GM23248 (cell line): ENCODE measurements at regions not wholly inside any gene's neighbourhood (a gene's known extent, or its start where the extent isn't known, plus 50 kb on each side); places are given as distances from the start of the nearest gene placed in this dataset.

Experiments used
- EZH2 ChIP-seq: fragments of 200-600 bp; sonication (generic); IDR thresholded peaks from 2 replicates; pipeline ENCODE4 v1.6.1; 2018; ENCODE audit warnings: antibody characterized with exemption, mild to moderate bottlenecking; ENCODE audit not compliant: insufficient read depth, poor library complexity, severe bottlenecking
- EZH2phosphoT487 ChIP-seq: fragments of 200-600 bp; sonication (generic); IDR thresholded peaks from 2 replicates; pipeline ENCODE4 v1.6.1; 2018; ENCODE audit warnings: antibody characterized with exemption, moderate library complexity, mild to moderate bottlenecking, low read depth; ENCODE audit not compliant: insufficient read depth

DNA sequence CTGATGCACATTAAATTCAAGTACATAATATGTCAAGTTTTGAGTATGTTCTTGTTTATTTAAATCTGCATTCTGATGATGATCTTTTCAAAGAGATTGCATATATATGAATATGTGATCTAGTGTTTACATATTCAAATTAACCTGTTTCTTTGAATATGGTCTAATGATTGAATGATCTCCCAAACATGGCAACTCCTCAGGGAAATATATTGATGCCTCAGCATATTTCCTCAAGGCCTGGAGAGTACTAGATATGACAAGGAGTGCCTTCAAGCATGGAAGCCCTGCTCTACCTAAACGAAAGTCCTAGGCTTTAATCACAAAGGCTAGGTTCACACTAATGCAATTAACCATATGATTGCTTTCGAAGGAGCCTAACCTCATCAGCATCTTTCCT, 532.8 kb downstream of the ZIC1 start:
- TF ChIP-seq EZH2 (no peak), EZH2phosphoT487 (no peak)
